ENCODE measurements at regions not wholly inside any gene's neighbourhood (a gene's known extent, or its start where the extent isn't known, plus 50 kb on each side); places are given as distances from the start of the nearest gene placed in this dataset.

DNA sequence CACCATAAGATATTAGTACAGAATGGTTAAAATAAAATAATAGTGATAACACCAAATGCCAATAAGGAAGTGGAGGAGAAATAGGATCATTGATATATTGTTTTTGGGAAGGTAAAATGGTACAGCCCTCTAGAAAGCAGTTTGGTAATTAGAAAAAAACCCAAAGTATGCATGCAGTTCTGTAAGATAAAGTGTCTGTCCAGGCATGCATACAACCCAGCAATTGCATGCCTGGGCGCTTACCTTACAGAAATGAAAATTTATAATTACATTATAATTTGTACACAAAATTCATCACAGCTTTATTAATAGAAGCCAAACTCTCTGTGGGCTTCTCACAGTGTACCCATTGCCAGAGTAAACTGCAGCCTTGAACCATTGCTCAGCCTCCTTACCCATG is 124.7 kb downstream of the TTC6 start:
- no peak overlapping the region for H3K27ac Mint-ChIP-seq
- H3K4me1 Mint-ChIP-seq = 0 out of 2 replicates have a peak, but pooled peaks cover 3% of the 10 kb centered on the region
- POLR2A ChIA-PET = interaction anchor here (0.7 kb wide), 1 partner anchor 153 kb away, joined by 3 read pairs; no protein-coding TSS in a partner anchor
- ATAC-seq (no peak), DNase-seq (ENCODE audit: low spot score) (no peak)
- peaks cover 4% of the 10 kb centered on the region for H3K9me3 Mint-ChIP-seq
- no peaks in the 10 kb centered on the region for H3K36me3 Mint-ChIP-seq
- TF ChIP-seq, protein P1, sequence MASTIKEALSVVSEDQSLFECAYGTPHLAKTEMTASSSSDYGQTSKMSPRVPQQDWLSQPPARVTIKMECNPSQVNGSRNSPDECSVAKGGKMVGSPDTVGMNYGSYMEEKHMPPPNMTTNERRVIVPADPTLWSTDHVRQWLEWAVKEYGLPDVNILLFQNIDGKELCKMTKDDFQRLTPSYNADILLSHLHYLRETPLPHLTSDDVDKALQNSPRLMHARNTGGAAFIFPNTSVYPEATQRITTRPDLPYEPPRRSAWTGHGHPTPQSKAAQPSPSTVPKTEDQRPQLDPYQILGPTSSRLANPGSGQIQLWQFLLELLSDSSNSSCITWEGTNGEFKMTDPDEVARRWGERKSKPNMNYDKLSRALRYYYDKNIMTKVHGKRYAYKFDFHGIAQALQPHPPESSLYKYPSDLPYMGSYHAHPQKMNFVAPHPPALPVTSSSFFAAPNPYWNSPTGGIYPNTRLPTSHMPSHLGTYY (CRISPR knock-in tag; IDR thresholded peaks at IDR 0.05) = no peak
- TF ChIP-seq RELA (CRISPR knock-in tag; IDR thresholded peaks at IDR 0.05; ENCODE audit: borderline replicate concordance) = no peak
- no peak for TF ChIP-seq KAT7 (CRISPR knock-in tag; IDR thresholded peaks at IDR 0.05; ENCODE audit: borderline replicate concordance)
- TF ChIP-seq, protein P2, sequence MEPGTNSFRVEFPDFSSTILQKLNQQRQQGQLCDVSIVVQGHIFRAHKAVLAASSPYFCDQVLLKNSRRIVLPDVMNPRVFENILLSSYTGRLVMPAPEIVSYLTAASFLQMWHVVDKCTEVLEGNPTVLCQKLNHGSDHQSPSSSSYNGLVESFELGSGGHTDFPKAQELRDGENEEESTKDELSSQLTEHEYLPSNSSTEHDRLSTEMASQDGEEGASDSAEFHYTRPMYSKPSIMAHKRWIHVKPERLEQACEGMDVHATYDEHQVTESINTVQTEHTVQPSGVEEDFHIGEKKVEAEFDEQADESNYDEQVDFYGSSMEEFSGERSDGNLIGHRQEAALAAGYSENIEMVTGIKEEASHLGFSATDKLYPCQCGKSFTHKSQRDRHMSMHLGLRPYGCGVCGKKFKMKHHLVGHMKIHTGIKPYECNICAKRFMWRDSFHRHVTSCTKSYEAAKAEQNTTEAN (CRISPR knock-in tag; IDR thresholded peaks at IDR 0.05) = no peak
- no peak for TF ChIP-seq ESRRA (CRISPR knock-in tag; IDR thresholded peaks at IDR 0.05; ENCODE audit: borderline replicate concordance)
- no peak for TF ChIP-seq E2F5 (CRISPR knock-in tag; IDR thresholded peaks at IDR 0.05)
- TF ChIP-seq CREM (CRISPR knock-in tag; IDR thresholded peaks at IDR 0.05) = no peak
- TF ChIP-seq PRRX2 (CRISPR knock-in tag; IDR thresholded peaks at IDR 0.05) = no peak
- no peak overlapping the region for H3K4me3 Mint-ChIP-seq
- H3K27me3 Mint-ChIP-seq (ENCODE audit: low read depth) = no peaks in the 10 kb centered on the region
- CTCF ChIA-PET = interaction anchor here (0.6 to 1.6 kb wide), 2 partner anchors 155 to 1195 kb away, joined by 5 to 6 read pairs; no protein-coding TSS in a partner anchor

GRCh38 chr14:37721976-37722659 is 126.7 kb downstream of the TTC6 start:
- ATAC-seq (no peak), DNase-seq (ENCODE audit: low spot score) (no peak)
- ChIA-PET CTCF (no interaction called here), POLR2A (no interaction called here)
- H3K36me3 Mint-ChIP-seq = no peaks in the 10 kb centered on the region
- H3K9me3 Mint-ChIP-seq = peaks cover 4% of the 10 kb centered on the region
- 0 out of 2 replicates have a peak, but pooled peaks cover 3% of the 10 kb centered on the region for H3K4me1 Mint-ChIP-seq
- no peak overlapping the region for H3K4me3 Mint-ChIP-seq
- TF ChIP-seq NFATC4 (CRISPR knock-in tag; IDR thresholded peaks at IDR 0.05) (no peak), PREB (CRISPR knock-in tag; IDR thresholded peaks at IDR 0.05; ENCODE audit: borderline replicate concordance) (no peak), GABPB1 (CRISPR knock-in tag; IDR thresholded peaks at IDR 0.05) (peak; percentile 95)
- no peak overlapping the region; the same call in 1 of the 2 replicates for H3K27ac Mint-ChIP-seq
- no peaks in the 10 kb centered on the region for H3K27me3 Mint-ChIP-seq (ENCODE audit: low read depth)

DNA sequence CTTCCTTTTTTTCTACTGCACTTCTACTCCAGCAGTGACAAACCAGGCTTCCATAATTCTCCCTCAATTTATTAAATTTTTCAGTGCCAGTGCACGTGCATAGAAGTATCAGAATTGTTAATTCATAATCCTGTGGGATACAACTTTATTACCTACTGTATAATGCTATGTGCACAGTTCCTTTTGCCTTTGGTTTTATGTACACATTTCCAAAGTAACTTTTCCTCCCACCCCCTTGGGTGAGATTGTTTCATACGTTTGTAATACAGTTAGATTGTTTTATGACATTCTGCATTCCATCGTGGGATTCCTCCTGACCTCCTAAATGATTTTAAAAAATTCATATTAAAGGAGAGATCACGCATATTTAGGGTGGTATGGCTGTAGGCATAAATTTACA is 128.1 kb downstream of the TTC6 start:
- no peak for TF ChIP-seq ZMAT4 (CRISPR knock-in tag; IDR thresholded peaks at IDR 0.05)
- no peak for TF ChIP-seq TP53 (CRISPR knock-in tag; IDR thresholded peaks at IDR 0.05)
- no peak for DNase-seq (ENCODE audit: low spot score)

DNA sequence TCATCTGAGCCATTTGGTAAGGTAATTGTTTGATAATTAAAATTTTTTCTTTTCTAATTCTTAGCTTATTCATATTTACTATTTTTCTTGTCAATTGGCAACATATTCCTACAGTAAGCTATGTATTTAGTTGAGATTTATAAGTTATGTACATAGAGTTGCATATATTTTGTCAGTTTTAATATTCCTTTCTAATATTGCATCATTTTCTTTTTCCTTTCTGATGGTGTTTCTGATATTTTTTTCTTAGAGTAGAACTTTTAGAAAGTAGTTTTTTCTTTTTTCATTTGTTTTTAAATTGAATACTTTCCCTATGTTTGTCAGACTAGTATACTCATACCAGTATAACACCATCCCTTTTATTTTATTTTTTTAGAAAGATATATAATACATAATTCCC is 131.3 kb downstream of the TTC6 start:
- H3K36me3 Mint-ChIP-seq = no peaks in the 10 kb centered on the region
- DNase-seq (ENCODE audit: low spot score) = no peak
- no peaks in the 10 kb centered on the region for H3K27me3 Mint-ChIP-seq (ENCODE audit: low read depth)
- ChIA-PET POLR2A (no interaction called here), CTCF (interaction anchor here (1.5 kb wide), 1 partner anchor 148 kb away, joined by 9 read pairs; no protein-coding TSS in a partner anchor)
- no peak overlapping the region for H3K4me3 Mint-ChIP-seq
- TF ChIP-seq, protein P2 (CRISPR knock-in tag; IDR thresholded peaks at IDR 0.05) = no peak
- no peak for TF ChIP-seq JUN (CRISPR knock-in tag; IDR thresholded peaks at IDR 0.05)
- no peak for TF ChIP-seq NR1H2 (CRISPR knock-in tag; IDR thresholded peaks at IDR 0.05)
- H3K4me1 Mint-ChIP-seq = 0 out of 2 replicates have a peak, but pooled peaks cover 3% of the 10 kb centered on the region
- no peak for ATAC-seq
- H3K27ac Mint-ChIP-seq = no peak overlapping the region
- H3K9me3 Mint-ChIP-seq = no peaks in the 10 kb centered on the region

More for the DNA sequence above, 128.1 kb downstream of the TTC6 start:
- peaks cover 4% of the 10 kb centered on the region for H3K9me3 Mint-ChIP-seq
- 0 out of 2 replicates have a peak, but pooled peaks cover 3% of the 10 kb centered on the region for H3K4me1 Mint-ChIP-seq
- H3K27me3 Mint-ChIP-seq (ENCODE audit: low read depth) = no peaks in the 10 kb centered on the region
- POLR2A ChIA-PET = no interaction called here
- CTCF ChIA-PET = no interaction called here
- no peak overlapping the region for H3K4me3 Mint-ChIP-seq
- ATAC-seq = no peak
- H3K36me3 Mint-ChIP-seq = no peaks in the 10 kb centered on the region
- no peak overlapping the region for H3K27ac Mint-ChIP-seq

Measured in WTC11 (cell line).